GM13976 (cell line): ENCODE measurements at regions not wholly inside any gene's neighbourhood (a gene's known extent, or its start where the extent isn't known, plus 50 kb on each side); places are given as distances from the start of the nearest gene placed in this dataset.

Experiments
- DNase-seq: peaks from one replicate; pipeline ENCODE4 v3.0.0; 2012; ENCODE audit warnings: low spot score
- CTCF ChIP-seq: IDR thresholded peaks from 2 replicates; pipeline ENCODE4 v1.5.1; 2012; ENCODE audit warnings: borderline replicate concordance, mild to moderate bottlenecking; ENCODE audit not compliant: insufficient read depth; ENCODE audit errors: extremely low read depth, missing control alignments, control extremely low read depth
- in situ Hi-C: fragments of 300-500 bp; cut with MboI; formaldehyde crosslinking; loops from one replicate; pipeline ENCODE4 v1.12.0; 2022; ENCODE audit warnings: low sequenced_read_pairs, mixed read lengths, inconsistent platforms; ENCODE audit not compliant: unreplicated experiment

GRCh38 chr1:193988885-193989284 lies 802.5 kb upstream of the B3GALT2 start:
- no peak for TF ChIP-seq CTCF
- DNase-seq: no peak
- in situ Hi-C loops: no loop called here

DNA sequence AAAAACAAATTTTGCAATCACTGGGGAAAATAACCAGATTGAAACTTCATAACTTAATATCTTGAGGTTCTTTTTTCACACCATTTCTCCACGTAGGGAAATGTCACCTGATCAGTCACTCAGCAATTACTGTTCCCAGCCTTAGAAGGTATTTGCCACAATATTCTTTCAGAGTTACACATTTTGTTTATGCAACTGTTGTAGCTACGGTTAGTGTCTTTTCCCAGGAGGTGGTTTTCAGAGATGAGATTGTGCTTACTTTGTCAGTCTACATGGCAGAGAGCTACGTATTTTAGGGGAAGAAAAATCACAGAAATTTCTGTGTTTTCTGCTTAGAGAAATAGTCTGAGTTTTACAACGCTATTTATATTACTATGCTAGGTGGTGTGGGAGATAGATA lies 792.8 kb upstream of the B3GALT2 start:
- DNase-seq: no peak
- in situ Hi-C loops: no loop called here
- no peak for TF ChIP-seq CTCF

GRCh38 chr1:193974286-193974798 lies 787.9 kb upstream of the B3GALT2 start:
- TF ChIP-seq CTCF: no peak
- in situ Hi-C loops: no loop called here
- DNase-seq: no peak

GRCh38 chr1:193973428-193973827 lies 787.0 kb upstream of the B3GALT2 start:
- TF ChIP-seq CTCF: no peak
- DNase-seq: no peak
- in situ Hi-C loops: no loop called here

- no peak for DNase-seq
- in situ Hi-C loops: no loop called here
- no peak for TF ChIP-seq CTCF
Observed at GRCh38 chr1:193971595-193971994, 785.2 kb upstream of the B3GALT2 start.

DNA sequence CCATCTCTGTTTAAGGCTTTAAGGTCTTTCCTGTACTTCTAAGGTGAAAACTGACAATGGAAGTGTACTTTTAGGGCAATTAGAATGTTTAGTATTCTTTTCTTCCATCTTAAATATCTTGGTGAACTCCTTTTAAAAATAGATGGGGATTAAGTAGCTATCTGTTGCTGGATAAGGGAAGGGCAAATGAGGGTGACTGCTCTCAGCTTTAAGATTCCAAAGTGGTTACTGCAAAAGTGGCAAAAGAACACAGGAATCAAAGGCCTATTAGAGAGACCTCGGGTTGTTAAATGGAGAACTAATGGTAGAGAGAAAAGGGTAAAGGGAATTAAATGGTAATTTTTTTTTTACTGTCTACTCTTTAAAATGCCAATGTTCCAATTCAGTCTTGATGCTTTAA lies 774.1 kb upstream of the B3GALT2 start:
- no peak for TF ChIP-seq CTCF
- in situ Hi-C loops: no loop called here
- no peak for DNase-seq

DNA sequence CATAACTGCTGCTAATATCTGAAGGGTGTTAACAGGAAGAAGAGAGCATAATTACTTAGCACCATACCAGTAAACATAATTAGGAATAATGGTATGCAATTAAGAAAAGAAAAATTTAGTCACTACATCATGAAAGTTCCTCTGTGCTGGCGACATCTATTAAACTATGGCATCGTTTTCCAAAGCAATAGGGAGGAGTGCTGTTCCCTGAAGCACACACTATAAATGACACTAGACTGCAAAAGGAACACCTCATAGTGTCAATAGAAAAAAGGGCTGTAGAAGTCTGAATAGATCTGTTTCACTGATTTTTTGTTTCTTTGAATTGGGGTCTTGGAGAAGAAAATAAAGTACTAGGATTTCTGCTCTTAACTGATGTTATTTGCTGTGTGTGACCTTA lies 773.6 kb upstream of the B3GALT2 start:
- DNase-seq: no peak
- TF ChIP-seq CTCF: no peak
- in situ Hi-C loops: no loop called here
